ENCODE measurements at regions not wholly inside any gene's neighbourhood (a gene's known extent, or its start where the extent isn't known, plus 50 kb on each side); places are given as distances from the start of the nearest gene placed in this dataset.
A peak's percentile ranks its signal among the peaks of the same experiment; 100 is the strongest.

DNA sequence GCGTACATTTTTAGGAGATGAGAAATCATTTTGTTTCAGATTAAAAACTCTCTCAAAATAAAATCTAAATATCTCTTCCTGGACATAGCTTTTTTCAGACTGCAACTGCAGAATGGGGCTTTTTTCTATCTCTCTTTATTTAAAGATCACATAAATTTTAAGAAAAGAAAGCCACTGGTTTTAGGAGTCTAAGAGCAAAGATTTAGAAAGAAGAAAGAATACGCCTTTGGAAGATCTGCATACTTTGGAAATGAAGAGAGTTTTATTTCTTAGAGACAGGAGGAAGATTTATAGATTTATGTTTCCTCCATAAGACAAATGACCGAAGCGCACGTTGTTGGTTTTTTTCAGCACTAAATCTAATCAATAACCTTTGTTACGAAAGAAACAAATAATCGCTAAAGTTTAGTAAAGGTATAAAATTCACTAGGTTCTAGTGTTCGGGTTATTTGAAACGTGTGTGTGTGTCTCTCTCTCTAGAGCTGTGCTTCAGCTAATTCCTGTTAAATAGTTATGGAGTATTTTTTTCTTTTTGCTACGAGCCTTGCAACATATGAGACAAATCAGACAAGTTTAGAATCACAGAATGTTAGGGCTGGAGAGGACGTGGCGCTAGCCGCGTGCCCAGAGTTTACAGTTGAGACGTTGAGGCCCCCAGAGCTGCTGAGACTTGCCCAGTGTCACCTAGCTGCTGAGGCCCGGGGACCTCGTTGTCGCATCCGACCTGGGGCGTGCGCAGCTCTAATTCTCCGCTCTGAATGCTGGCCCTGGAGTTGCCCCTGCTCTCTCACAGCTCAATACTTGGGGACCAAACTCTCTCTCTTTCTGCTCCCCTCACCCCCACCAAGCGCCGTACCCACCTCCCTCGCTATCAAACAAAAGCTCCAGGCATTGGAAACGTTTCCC, 69.9 kb downstream of the CTAGE1 start:
- Mint-ChIP-seq H3K27me3 (ENCODE audit: insufficient read depth) (peaks cover 28% of the 10 kb centered on the region), H3K36me3 (ENCODE audit: low read depth) (no peaks in the 10 kb centered on the region), H3K4me3 (peak overlapping the region; percentile 78), H3K9me3 (peaks cover 3% of the 10 kb centered on the region; the same call in 1 of the 2 replicates), H3K27ac (peak overlapping the region; percentile 50), H3K4me1 (ENCODE audit: low read depth) (peaks cover 53% of the 10 kb centered on the region)
- DNase-seq = no peak
- TF ChIP-seq, protein P1, sequence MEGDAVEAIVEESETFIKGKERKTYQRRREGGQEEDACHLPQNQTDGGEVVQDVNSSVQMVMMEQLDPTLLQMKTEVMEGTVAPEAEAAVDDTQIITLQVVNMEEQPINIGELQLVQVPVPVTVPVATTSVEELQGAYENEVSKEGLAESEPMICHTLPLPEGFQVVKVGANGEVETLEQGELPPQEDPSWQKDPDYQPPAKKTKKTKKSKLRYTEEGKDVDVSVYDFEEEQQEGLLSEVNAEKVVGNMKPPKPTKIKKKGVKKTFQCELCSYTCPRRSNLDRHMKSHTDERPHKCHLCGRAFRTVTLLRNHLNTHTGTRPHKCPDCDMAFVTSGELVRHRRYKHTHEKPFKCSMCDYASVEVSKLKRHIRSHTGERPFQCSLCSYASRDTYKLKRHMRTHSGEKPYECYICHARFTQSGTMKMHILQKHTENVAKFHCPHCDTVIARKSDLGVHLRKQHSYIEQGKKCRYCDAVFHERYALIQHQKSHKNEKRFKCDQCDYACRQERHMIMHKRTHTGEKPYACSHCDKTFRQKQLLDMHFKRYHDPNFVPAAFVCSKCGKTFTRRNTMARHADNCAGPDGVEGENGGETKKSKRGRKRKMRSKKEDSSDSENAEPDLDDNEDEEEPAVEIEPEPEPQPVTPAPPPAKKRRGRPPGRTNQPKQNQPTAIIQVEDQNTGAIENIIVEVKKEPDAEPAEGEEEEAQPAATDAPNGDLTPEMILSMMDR (IDR thresholded peaks at IDR 0.05) = no peak

DNA sequence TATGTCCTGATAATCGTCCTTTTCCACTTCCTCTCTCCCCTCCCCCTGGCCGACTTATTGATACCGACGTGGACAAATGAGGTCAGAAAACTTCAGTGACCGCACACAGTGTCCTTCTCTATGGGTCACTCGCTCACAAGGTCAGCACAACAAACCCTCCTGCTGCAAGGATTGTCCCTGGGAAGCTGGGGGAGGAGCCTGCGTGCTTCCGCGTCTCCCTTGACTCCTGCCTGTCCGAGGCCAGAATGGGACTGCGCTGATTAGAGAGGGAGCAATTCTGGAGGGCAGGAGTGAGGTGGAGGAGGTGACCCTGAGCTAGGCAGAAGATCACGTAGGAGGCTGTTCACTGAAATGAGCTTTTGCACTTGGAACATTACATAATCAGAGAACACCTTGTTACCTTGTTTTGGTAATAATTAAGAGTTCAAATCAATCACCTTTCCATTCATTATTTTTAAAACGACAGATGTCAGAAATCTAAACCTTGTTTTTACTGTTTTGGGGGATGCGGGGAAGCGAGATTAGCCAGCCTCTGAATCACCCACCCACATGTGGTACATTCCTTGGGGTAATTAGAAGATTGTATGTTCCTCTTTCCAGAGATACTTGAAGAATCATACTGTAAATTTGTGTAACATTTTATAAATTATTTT, 70.6 kb downstream of the CTAGE1 start:
- Mint-ChIP-seq H3K27me3 (ENCODE audit: insufficient read depth) (peaks cover 24% of the 10 kb centered on the region), H3K4me1 (ENCODE audit: low read depth) (peaks cover 61% of the 10 kb centered on the region), H3K9me3 (no peaks in the 10 kb centered on the region), H3K4me3 (peak overlapping the region; percentile 78), H3K36me3 (ENCODE audit: low read depth) (no peaks in the 10 kb centered on the region), H3K27ac (peak overlapping the region; percentile 0; the same call in 1 of the 2 replicates)
- TF ChIP-seq, protein P1 (IDR thresholded peaks at IDR 0.05) = no peak
- DNase-seq = no peak

DNA sequence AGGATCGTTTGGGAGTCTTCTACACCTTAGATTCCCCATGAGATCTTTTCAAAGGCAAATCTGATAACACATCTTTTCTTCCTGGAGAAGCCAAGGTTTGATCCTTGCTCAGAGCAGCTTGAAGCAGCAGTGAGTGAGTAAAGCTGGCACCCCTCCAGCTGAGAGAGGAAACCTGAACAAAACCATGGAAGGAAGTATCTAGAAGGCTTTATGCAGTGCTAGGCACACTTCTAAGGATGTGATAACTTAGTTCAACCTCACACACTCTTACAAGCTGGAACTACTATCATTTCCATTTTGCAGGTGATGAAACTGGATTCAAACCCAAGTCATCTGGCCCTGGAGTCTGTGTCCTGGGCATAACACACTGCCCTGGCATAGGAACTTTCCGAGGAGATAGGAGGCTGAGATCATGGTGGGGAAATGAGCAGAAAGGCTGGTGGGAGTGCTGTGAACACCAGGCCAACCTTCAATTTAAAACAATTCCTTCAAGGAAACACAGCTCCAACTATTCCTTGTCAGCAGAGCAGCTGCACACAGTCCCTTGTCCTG, 71.2 kb downstream of the CTAGE1 start:
- H3K27ac Mint-ChIP-seq = no peak overlapping the region; the same call in 1 of the 2 replicates
- no peaks in the 10 kb centered on the region for H3K9me3 Mint-ChIP-seq
- H3K27me3 Mint-ChIP-seq (ENCODE audit: insufficient read depth) = peaks cover 24% of the 10 kb centered on the region
- DNase-seq = peak; percentile 66
- TF ChIP-seq, protein P1 (IDR thresholded peaks at IDR 0.05) = no peak
- no peaks in the 10 kb centered on the region for H3K36me3 Mint-ChIP-seq (ENCODE audit: low read depth)
- H3K4me3 Mint-ChIP-seq = no peak overlapping the region
- peaks cover 62% of the 10 kb centered on the region for H3K4me1 Mint-ChIP-seq (ENCODE audit: low read depth)

DNA sequence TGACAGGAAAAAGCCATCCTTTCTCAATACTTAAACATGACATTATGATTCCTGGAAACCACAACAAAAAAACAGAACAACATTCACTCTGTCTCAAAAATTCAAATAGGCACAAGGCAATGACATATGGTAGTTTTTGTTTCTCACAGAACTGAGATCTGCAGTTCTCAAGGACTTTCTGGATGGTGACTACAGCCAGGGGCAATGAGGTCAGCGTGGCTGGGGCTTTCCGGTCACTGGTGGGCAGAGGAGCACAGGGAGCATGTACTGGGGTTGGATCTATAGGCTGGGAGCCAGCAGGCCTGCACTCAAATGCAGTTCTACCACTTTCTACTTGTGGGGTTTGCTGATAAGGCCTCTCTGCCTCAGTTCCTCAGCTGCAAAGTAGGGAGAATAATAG, 72.0 kb downstream of the CTAGE1 start:
- TF ChIP-seq, protein P1 (IDR thresholded peaks at IDR 0.05) = no peak
- H3K4me1 Mint-ChIP-seq (ENCODE audit: low read depth) = peaks cover 62% of the 10 kb centered on the region
- no peak for DNase-seq
- no peaks in the 10 kb centered on the region for H3K36me3 Mint-ChIP-seq (ENCODE audit: low read depth)
- no peak overlapping the region for H3K4me3 Mint-ChIP-seq
- H3K9me3 Mint-ChIP-seq = no peaks in the 10 kb centered on the region
- no peak overlapping the region for H3K27ac Mint-ChIP-seq
- H3K27me3 Mint-ChIP-seq (ENCODE audit: insufficient read depth) = peaks cover 25% of the 10 kb centered on the region

DNA sequence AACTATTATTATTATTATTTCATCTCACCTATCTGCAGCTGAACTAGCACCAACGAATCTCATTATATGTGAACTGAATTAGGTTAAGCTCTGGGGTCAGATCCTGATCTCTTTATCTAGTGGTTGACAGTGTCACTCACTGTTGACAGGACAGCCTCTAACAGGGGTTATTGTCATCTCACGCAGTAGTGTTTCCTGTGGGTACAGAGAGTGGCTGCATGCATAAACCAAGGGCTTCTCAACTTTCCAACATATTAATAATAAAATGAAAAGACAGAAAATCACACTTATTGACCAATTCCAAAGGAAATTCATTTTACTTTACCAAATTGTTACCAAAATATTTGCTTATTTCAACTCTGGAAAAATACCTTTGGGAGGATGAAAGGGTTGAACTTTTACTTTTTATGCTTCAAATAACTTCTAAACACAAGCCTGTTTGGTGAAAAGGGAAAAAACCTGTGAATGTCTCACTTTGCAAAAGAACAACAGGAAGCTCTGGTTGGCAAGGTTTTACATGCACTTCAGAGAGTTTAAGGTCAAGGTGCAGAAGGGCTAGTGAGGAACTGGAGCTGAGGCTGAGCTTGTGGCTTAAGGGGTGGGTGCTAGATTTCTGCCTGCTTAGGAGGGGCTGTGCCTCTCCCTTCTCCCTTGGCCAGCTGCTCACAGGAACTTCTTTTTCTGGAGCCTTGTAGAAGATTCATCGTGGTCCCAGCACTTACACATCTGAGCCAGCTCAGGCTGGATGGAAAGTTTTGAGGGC, 72.6 kb downstream of the CTAGE1 start:
- Mint-ChIP-seq H3K9me3 (no peaks in the 10 kb centered on the region), H3K27me3 (ENCODE audit: insufficient read depth) (peaks cover 25% of the 10 kb centered on the region), H3K36me3 (ENCODE audit: low read depth) (no peaks in the 10 kb centered on the region), H3K4me1 (ENCODE audit: low read depth) (peaks cover 58% of the 10 kb centered on the region), H3K27ac (no peak overlapping the region), H3K4me3 (no peak overlapping the region)
- no peak for DNase-seq
- TF ChIP-seq, protein P1 (IDR thresholded peaks at IDR 0.05) = no peak

Data from HFFc6 (cell line).